ENCODE measurements at regions not wholly inside any gene's neighbourhood (a gene's known extent, or its start where the extent isn't known, plus 50 kb on each side); places are given as distances from the start of the nearest gene placed in this dataset.

DNA sequence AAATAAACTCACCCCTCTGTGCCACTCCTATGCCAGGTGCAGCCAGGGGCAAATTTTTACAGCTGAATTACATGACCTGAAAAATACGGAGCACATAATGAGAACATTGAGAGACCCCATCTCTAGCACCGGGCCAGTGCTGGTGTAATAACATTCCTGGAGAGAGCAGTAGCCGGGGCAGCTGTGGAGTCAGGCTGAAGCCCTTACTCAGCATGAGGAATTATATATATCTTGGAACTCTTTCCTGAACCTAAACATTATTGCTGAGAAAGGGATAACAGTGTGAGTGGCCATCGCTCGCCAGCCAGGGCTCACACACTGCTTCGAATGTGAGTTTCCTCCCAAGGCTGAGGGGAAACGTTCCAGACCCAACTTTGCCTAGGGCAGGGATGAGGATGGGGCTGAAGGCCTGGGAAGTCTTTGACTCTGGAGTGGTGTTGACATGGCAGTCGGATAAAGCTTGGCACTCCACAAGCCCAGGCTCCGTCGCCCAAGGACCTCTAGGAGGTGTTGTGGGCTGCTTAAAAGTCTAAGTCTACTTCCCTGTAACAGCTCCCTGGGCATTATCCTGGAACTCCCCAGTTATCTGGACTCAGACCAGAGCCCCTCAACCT lies 269.8 kb downstream of the CDC5L start:
- TF ChIP-seq, protein P1, sequence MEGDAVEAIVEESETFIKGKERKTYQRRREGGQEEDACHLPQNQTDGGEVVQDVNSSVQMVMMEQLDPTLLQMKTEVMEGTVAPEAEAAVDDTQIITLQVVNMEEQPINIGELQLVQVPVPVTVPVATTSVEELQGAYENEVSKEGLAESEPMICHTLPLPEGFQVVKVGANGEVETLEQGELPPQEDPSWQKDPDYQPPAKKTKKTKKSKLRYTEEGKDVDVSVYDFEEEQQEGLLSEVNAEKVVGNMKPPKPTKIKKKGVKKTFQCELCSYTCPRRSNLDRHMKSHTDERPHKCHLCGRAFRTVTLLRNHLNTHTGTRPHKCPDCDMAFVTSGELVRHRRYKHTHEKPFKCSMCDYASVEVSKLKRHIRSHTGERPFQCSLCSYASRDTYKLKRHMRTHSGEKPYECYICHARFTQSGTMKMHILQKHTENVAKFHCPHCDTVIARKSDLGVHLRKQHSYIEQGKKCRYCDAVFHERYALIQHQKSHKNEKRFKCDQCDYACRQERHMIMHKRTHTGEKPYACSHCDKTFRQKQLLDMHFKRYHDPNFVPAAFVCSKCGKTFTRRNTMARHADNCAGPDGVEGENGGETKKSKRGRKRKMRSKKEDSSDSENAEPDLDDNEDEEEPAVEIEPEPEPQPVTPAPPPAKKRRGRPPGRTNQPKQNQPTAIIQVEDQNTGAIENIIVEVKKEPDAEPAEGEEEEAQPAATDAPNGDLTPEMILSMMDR (IDR thresholded peaks at IDR 0.05; ENCODE audit: poor library complexity, severe bottlenecking): no peak
- TF ChIP-seq POLR2AphosphoS5 (IDR thresholded peaks at IDR 0.05) (no peak), MXI1 (conservative IDR thresholded peaks at IDR 0.05; ENCODE audit: poor library complexity, severe bottlenecking) (no peak), EZH2 (IDR thresholded peaks at IDR 0.05; ENCODE audit: borderline replicate concordance, insufficient read depth, low read length, poor library complexity, severe bottlenecking) (no peak), RAD21 (conservative IDR thresholded peaks at IDR 0.05) (no peak)

All from neural cell (in vitro differentiated cells).